ENCODE measurements at regions not wholly inside any gene's neighbourhood (a gene's known extent, or its start where the extent isn't known, plus 50 kb on each side); places are given as distances from the start of the nearest gene placed in this dataset.
"Not testable (repeated sequence)": the region's sequence is repeated elsewhere in the genome, so short reads cannot be mapped to it uniquely, and the experiment has no call there.

GRCh38 chr7:106535234-106535932 is 125.6 kb downstream of the CCDC71L start:
- no peaks in the 10 kb centered on the region for H3K36me3 Mint-ChIP-seq (ENCODE audit: low read depth)

GRCh38 chr7:106534271-106534846 is 126.6 kb downstream of the CCDC71L start:
- ChIA-PET POLR2A (no interaction called here), CTCF (no interaction called here)
- TF ChIP-seq, protein P1, sequence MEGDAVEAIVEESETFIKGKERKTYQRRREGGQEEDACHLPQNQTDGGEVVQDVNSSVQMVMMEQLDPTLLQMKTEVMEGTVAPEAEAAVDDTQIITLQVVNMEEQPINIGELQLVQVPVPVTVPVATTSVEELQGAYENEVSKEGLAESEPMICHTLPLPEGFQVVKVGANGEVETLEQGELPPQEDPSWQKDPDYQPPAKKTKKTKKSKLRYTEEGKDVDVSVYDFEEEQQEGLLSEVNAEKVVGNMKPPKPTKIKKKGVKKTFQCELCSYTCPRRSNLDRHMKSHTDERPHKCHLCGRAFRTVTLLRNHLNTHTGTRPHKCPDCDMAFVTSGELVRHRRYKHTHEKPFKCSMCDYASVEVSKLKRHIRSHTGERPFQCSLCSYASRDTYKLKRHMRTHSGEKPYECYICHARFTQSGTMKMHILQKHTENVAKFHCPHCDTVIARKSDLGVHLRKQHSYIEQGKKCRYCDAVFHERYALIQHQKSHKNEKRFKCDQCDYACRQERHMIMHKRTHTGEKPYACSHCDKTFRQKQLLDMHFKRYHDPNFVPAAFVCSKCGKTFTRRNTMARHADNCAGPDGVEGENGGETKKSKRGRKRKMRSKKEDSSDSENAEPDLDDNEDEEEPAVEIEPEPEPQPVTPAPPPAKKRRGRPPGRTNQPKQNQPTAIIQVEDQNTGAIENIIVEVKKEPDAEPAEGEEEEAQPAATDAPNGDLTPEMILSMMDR (IDR thresholded peaks at IDR 0.05) = no peak
- DNase-seq (no peak), ATAC-seq (ENCODE audit: low read depth) (no peak)
- Mint-ChIP-seq H3K4me1 (no peaks in the 10 kb centered on the region), H3K9me3 (no peaks in the 10 kb centered on the region), H3K4me3 (no peak overlapping the region), H3K27me3 (peaks cover 3% of the 10 kb centered on the region), H3K27ac (no peak overlapping the region), H3K36me3 (ENCODE audit: low read depth) (no peaks in the 10 kb centered on the region)
- intact Hi-C loops (cut with micrococcal nuclease) = no loop called here

More at GRCh38 chr7:106535234-106535932, 125.6 kb downstream of the CCDC71L start:
- Mint-ChIP-seq H3K4me1 (no peaks in the 10 kb centered on the region), H3K9me3 (no peaks in the 10 kb centered on the region), H3K27ac (no peak overlapping the region), H3K4me3 (no peak overlapping the region), H3K27me3 (peaks cover 3% of the 10 kb centered on the region)
- ATAC-seq (ENCODE audit: low read depth) = no peak
- CTCF ChIA-PET = no interaction called here
- DNase-seq = no peak
- intact Hi-C loops (cut with micrococcal nuclease) = no loop called here
- TF ChIP-seq, protein P1 (IDR thresholded peaks at IDR 0.05) = no peak
- POLR2A ChIA-PET = no interaction called here

DNA sequence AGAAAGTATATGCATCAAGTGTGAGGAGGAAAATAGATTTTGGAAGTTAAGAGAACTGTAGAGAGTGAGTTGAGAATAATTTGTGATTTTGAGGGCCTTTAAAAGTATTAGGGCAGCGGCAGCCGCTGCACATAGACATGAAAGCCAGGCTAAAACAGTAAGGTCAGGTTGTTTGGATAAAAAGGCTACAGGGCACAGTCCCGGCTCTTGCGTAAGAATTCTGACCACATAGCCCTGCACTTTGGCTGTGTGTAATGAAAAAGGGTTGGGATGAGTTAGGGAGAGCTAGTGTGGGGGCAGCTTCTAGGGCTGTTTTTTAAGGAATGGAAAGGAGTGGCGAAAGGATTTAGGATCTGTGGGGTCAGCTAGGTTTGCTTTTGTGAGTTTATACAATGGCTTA is 130.8 kb downstream of the CCDC71L start:
- H3K4me3 Mint-ChIP-seq, H3K27ac Mint-ChIP-seq: not testable (repeated sequence)

GRCh38 chr7:106526617-106527016 is 134.3 kb downstream of the CCDC71L start:
- POLR2A ChIA-PET = not testable (repeated sequence)

More for the DNA sequence above, 130.8 kb downstream of the CCDC71L start:
- H3K36me3 Mint-ChIP-seq (ENCODE audit: low read depth); H3K9me3 Mint-ChIP-seq; ATAC-seq (ENCODE audit: low read depth); intact Hi-C loops (cut with micrococcal nuclease); CTCF ChIA-PET; POLR2A ChIA-PET; H3K4me1 Mint-ChIP-seq; H3K27me3 Mint-ChIP-seq; DNase-seq: not testable (repeated sequence)

DNA sequence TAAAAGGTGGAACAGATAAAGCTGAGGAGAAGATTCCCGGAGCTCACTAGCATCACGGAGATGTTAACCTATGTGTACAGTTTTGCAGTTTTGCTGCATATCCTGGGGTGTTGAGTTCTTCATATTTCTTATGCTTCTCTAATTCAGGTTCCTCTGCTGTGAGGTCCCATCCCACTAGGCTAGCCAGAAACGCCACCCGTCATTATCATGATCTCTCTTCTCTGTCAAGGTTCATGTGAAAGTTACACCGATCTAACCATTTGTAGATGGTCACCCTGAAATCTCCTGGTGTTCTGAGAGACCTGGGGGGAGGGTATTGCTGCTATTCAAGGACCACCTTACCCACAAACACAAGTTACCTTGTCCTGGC is 136.3 kb downstream of the CCDC71L start:
- H3K27ac Mint-ChIP-seq = no peak overlapping the region
- intact Hi-C loops (cut with micrococcal nuclease) = no loop called here
- H3K4me1 Mint-ChIP-seq = no peaks in the 10 kb centered on the region
- H3K36me3 Mint-ChIP-seq (ENCODE audit: low read depth) = no peaks in the 10 kb centered on the region
- no peak for ATAC-seq (ENCODE audit: low read depth)
- no peaks in the 10 kb centered on the region for H3K9me3 Mint-ChIP-seq
- no peak overlapping the region for H3K4me3 Mint-ChIP-seq
- ChIA-PET CTCF (no interaction called here), POLR2A (no interaction called here)
- H3K27me3 Mint-ChIP-seq = peaks cover 5% of the 10 kb centered on the region
- TF ChIP-seq, protein P1 (IDR thresholded peaks at IDR 0.05) = no peak
- DNase-seq = no peak

More at GRCh38 chr7:106526617-106527016, 134.3 kb downstream of the CCDC71L start:
- intact Hi-C loops (cut with micrococcal nuclease); H3K4me1 Mint-ChIP-seq; ATAC-seq (ENCODE audit: low read depth); H3K4me3 Mint-ChIP-seq; H3K9me3 Mint-ChIP-seq; H3K36me3 Mint-ChIP-seq (ENCODE audit: low read depth); CTCF ChIA-PET; H3K27ac Mint-ChIP-seq; H3K27me3 Mint-ChIP-seq; DNase-seq: not testable (repeated sequence)

GRCh38 chr7:106523482-106523881 is 137.5 kb downstream of the CCDC71L start:
- TF ChIP-seq, protein P1 (IDR thresholded peaks at IDR 0.05) = no peak
- no peak for DNase-seq
- no peak overlapping the region for H3K4me3 Mint-ChIP-seq
- CTCF ChIA-PET = no interaction called here
- H3K4me1 Mint-ChIP-seq = no peaks in the 10 kb centered on the region
- H3K27me3 Mint-ChIP-seq = peaks cover 16% of the 10 kb centered on the region
- no peaks in the 10 kb centered on the region for H3K9me3 Mint-ChIP-seq
- POLR2A ChIA-PET = no interaction called here
- ATAC-seq (ENCODE audit: low read depth) = no peak
- intact Hi-C loops (cut with micrococcal nuclease) = no loop called here
- no peaks in the 10 kb centered on the region for H3K36me3 Mint-ChIP-seq (ENCODE audit: low read depth)
- no peak overlapping the region for H3K27ac Mint-ChIP-seq
